Osteoblast (primary cell): ENCODE measurements at regions not wholly inside any gene's neighbourhood (a gene's known extent, or its start where the extent isn't known, plus 50 kb on each side); places are given as distances from the start of the nearest gene placed in this dataset.

Experiments used
- DNase-seq: peaks from one replicate; pipeline ENCODE4 v3.0.0; 2011; ENCODE audit warnings: low spot score, mixed read lengths; ENCODE audit not compliant: insufficient read length; ENCODE audit errors: missing footprints
- H2AFZ ChIP-seq: 2 replicates; pipeline ENCODE4 v1.6.0; 2011; ENCODE audit warnings: mild to moderate bottlenecking, low read length
- H3K27ac ChIP-seq: 2 replicates; pipeline ENCODE4 v1.5.1; 2011; ENCODE audit warnings: mild to moderate bottlenecking, low read depth, low read length, moderate library complexity
- H3K27me3 ChIP-seq: 2 replicates; pipeline ENCODE4 v1.6.0; 2012; ENCODE audit warnings: mild to moderate bottlenecking, control low read depth, inconsistent platforms, low read length, moderate library complexity; ENCODE audit not compliant: insufficient read depth
- H3K36me3 ChIP-seq: 2 replicates; pipeline ENCODE4 v1.5.1; 2011; ENCODE audit warnings: mild to moderate bottlenecking, low read length, control low read depth, moderate library complexity; ENCODE audit not compliant: insufficient read depth
- H3K4me1 ChIP-seq: 2 replicates; pipeline ENCODE4 v1.5.1; 2011; ENCODE audit warnings: mild to moderate bottlenecking, low read length, control low read depth, moderate library complexity; ENCODE audit not compliant: insufficient read depth
- H3K4me2 ChIP-seq: 2 replicates; pipeline ENCODE4 v1.6.0; 2011; ENCODE audit warnings: mild to moderate bottlenecking, low read length; ENCODE audit not compliant: insufficient read depth
- H3K4me3 ChIP-seq: fragments of 200-600 bp; sonication (generic); 3 replicates; pipeline ENCODE4 v1.5.1; 2012; ENCODE audit warnings: mild to moderate bottlenecking, low read length, inconsistent platforms; ENCODE audit not compliant: insufficient read depth
- H3K79me2 ChIP-seq: 2 replicates; pipeline ENCODE4 v1.6.0; 2012; ENCODE audit warnings: mild to moderate bottlenecking, low read length, control low read depth, inconsistent platforms; ENCODE audit not compliant: insufficient read depth
- H3K9me3 ChIP-seq: 2 replicates; pipeline ENCODE4 v1.5.1; 2011; ENCODE audit warnings: low read depth, low read length, control low read depth
- H4K20me1 ChIP-seq: 2 replicates; pipeline ENCODE4 v1.6.0; 2012; ENCODE audit warnings: mild to moderate bottlenecking, low read length, control low read depth; ENCODE audit not compliant: insufficient read depth
- TF ChIP-seq, protein P1 (sequence below): IDR thresholded peaks from 2 replicates; pipeline ENCODE4 v1.5.1; 2011; ENCODE audit warnings: mild to moderate bottlenecking, low read depth, low read length, moderate library complexity; ENCODE audit errors: extremely low read depth

- Histone ChIP-seq H3K4me1 (peaks cover 5% of the 10 kb centered on the region), H3K27ac (no peak overlapping the region), H3K4me2 (no peak overlapping the region), H3K4me3 (no peak overlapping the region), H3K36me3 (no peaks in the 10 kb centered on the region), H3K27me3 (no peaks in the 10 kb centered on the region), H4K20me1 (no peaks in the 10 kb centered on the region), H3K79me2 (no peaks in the 10 kb centered on the region), H2AFZ (peak overlapping the region; percentile 3), H3K9me3 (no peaks in the 10 kb centered on the region)
- TF ChIP-seq, protein P1, sequence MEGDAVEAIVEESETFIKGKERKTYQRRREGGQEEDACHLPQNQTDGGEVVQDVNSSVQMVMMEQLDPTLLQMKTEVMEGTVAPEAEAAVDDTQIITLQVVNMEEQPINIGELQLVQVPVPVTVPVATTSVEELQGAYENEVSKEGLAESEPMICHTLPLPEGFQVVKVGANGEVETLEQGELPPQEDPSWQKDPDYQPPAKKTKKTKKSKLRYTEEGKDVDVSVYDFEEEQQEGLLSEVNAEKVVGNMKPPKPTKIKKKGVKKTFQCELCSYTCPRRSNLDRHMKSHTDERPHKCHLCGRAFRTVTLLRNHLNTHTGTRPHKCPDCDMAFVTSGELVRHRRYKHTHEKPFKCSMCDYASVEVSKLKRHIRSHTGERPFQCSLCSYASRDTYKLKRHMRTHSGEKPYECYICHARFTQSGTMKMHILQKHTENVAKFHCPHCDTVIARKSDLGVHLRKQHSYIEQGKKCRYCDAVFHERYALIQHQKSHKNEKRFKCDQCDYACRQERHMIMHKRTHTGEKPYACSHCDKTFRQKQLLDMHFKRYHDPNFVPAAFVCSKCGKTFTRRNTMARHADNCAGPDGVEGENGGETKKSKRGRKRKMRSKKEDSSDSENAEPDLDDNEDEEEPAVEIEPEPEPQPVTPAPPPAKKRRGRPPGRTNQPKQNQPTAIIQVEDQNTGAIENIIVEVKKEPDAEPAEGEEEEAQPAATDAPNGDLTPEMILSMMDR, result no peak
- peak; percentile 82 for DNase-seq
Measured at GRCh38 chr6:2611092-2611491, 139.6 kb downstream of the MYLK4 start.

DNA sequence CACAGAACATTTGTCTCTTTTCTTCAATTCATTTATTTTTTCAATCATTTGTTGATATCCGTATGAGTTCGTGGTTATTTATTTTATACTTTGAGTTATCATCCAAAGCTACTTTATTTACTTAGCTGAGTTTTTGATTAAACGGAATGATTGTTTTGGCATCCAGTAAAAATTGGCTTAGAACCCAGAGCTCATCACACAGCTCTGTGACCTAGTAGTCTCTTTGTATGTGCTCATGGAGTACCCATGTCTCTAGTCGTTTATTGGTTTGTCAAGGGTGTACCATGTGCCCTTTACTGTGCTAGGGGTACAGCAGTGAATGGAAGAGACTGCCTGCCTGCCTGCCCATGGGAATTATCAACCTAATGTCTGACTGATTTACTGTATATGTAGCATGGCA is 142.2 kb downstream of the MYLK4 start:
- TF ChIP-seq, protein P1, result no peak
- Histone ChIP-seq H3K9me3 (no peaks in the 10 kb centered on the region), H3K27ac (no peak overlapping the region), H3K79me2 (no peaks in the 10 kb centered on the region), H4K20me1 (no peaks in the 10 kb centered on the region), H3K4me2 (no peak overlapping the region), H3K36me3 (no peaks in the 10 kb centered on the region), H3K4me3 (no peak overlapping the region), H2AFZ (no peak overlapping the region), H3K27me3 (no peaks in the 10 kb centered on the region), H3K4me1 (peaks cover 5% of the 10 kb centered on the region)
- DNase-seq, result no peak

- Histone ChIP-seq H3K4me3 (no peak overlapping the region), H3K4me2 (no peak overlapping the region), H3K27me3 (no peaks in the 10 kb centered on the region), H3K36me3 (no peaks in the 10 kb centered on the region), H4K20me1 (no peaks in the 10 kb centered on the region), H3K27ac (no peak overlapping the region), H3K79me2 (no peaks in the 10 kb centered on the region), H2AFZ (no peak overlapping the region), H3K4me1 (no peaks in the 10 kb centered on the region), H3K9me3 (no peaks in the 10 kb centered on the region)
- DNase-seq, result peak; percentile 79
- TF ChIP-seq, protein P1, result no peak
Measured at GRCh38 chr6:2600363-2600762, 150.4 kb downstream of the MYLK4 start.

DNA sequence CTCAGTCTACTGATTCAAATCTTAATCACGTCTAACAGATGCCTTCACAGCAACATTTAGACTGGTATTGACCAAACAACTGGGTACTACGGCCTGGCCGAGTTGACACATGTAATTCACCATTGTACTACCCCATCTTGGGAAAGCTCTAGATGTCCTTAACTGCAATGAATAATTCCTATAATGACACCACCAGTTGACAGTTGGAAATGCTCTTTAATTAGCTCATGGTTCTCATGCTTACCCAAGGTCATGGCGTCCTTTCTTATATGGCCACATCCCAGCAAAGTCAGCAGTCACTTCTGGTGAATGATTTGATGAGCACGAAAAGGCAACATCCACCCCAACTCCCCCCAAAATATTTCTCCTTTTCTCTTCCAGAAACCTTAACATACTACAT is 150.9 kb downstream of the MYLK4 start:
- Histone ChIP-seq H3K27ac (no peak overlapping the region), H3K79me2 (no peaks in the 10 kb centered on the region), H3K4me2 (no peak overlapping the region), H3K27me3 (no peaks in the 10 kb centered on the region), H4K20me1 (no peaks in the 10 kb centered on the region), H3K4me1 (no peaks in the 10 kb centered on the region), H2AFZ (no peak overlapping the region), H3K9me3 (no peaks in the 10 kb centered on the region), H3K4me3 (no peak overlapping the region), H3K36me3 (no peaks in the 10 kb centered on the region)
- TF ChIP-seq, protein P1, result no peak
- no peak for DNase-seq
